Coronary artery (tissue), 2 donors: ENCODE measurements at regions not wholly inside any gene's neighbourhood (a gene's known extent, or its start where the extent isn't known, plus 50 kb on each side); places are given as distances from the start of the nearest gene placed in this dataset.
"Not testable (repeated sequence)": the region's sequence is repeated elsewhere in the genome, so short reads cannot be mapped to it uniquely, and the experiment has no call there.

Source experiments
- DNase-seq: peaks from one replicate; pipeline ENCODE4 v3.0.0-alpha.2; 2017; ENCODE audit warnings: low spot score
- H3K27ac ChIP-seq, 2 donors: fragments of 200-600 bp; sonication (generic); one replicate each; pipeline ENCODE4 v1.5.1; 2016 to 2019
- H3K4me3 ChIP-seq: fragments of 200-600 bp; sonication (generic); 2 replicates; pipeline ENCODE4 v1.5.1; 2016; ENCODE audit warnings: mild to moderate bottlenecking, moderate library complexity
- TF ChIP-seq, protein P1 (sequence below): fragments of 200-600 bp; sonication (generic); IDR thresholded peaks from one replicate; pipeline ENCODE4 v1.5.1; 2019; ENCODE audit warnings: antibody characterized with exemption

DNA sequence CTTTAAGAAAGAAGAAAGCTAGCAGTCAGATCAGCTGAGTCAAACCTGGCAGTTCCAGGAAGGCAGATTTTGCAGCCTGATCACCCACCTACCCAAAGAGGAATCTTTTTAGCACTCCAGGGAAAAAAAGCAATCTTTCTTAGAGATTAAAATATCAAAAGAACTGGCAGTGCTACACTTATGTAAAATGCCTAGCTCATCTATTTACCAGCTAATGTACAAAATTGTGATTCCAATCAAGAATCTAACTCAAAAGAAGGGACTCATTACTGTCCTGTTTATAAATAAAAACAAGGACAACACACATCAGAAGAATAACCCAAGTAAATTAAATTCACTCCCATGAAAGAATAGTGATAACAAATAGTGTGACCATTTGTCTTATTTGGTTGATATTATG lies 222.4 kb upstream of the ERCC4 start:
- Histone ChIP-seq H3K4me3 (no peak overlapping the region), H3K27ac (no peak overlapping the region)
- TF ChIP-seq, protein P1, sequence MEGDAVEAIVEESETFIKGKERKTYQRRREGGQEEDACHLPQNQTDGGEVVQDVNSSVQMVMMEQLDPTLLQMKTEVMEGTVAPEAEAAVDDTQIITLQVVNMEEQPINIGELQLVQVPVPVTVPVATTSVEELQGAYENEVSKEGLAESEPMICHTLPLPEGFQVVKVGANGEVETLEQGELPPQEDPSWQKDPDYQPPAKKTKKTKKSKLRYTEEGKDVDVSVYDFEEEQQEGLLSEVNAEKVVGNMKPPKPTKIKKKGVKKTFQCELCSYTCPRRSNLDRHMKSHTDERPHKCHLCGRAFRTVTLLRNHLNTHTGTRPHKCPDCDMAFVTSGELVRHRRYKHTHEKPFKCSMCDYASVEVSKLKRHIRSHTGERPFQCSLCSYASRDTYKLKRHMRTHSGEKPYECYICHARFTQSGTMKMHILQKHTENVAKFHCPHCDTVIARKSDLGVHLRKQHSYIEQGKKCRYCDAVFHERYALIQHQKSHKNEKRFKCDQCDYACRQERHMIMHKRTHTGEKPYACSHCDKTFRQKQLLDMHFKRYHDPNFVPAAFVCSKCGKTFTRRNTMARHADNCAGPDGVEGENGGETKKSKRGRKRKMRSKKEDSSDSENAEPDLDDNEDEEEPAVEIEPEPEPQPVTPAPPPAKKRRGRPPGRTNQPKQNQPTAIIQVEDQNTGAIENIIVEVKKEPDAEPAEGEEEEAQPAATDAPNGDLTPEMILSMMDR = no peak
- DNase-seq = no peak

GRCh38 chr16:13702614-13703013 lies 217.3 kb upstream of the ERCC4 start:
- TF ChIP-seq, protein P1 = no peak
- Histone ChIP-seq H3K27ac (no peak overlapping the region), H3K4me3 (no peak overlapping the region)
- no peak for DNase-seq

DNA sequence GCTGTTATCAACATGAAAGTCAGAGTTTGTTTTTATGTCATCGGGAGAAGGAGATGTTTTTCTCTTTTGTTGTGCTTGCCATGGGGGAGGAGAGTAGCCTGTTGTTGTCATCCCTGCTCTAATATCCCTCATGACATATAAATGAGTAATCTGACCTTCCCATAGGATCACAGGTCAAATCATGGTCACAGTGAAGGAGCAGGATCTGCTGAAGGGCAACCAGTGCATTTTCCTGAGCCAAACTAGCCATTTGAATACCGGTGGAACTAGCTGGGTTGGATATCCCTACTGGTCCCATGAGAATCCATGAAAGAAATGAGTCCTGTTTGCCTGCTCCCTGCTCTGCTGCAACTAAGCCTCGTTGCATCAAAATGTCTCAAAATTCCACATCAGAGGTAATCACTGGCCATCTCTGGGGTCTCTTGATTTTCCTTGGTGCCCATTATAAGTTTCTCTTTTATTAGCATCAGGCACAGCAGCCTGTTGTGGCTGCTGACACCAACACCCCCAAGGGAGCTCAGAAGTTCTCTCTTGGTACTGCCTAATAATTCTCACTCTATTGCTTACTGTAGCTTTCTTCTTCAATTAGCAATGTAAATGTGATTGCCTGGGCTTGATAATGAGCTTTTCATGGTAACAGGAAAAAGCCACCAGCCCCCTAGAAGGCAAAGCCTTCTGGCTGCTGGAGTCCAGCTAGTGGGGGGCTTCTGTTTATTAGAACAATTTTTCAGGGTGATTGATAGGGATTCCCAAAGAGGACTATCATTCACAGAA lies 211.4 kb upstream of the ERCC4 start:
- H3K4me3 ChIP-seq = no peak overlapping the region
- TF ChIP-seq, protein P1 = no peak
- H3K27ac ChIP-seq = no peak overlapping the region
- no peak for DNase-seq

DNA sequence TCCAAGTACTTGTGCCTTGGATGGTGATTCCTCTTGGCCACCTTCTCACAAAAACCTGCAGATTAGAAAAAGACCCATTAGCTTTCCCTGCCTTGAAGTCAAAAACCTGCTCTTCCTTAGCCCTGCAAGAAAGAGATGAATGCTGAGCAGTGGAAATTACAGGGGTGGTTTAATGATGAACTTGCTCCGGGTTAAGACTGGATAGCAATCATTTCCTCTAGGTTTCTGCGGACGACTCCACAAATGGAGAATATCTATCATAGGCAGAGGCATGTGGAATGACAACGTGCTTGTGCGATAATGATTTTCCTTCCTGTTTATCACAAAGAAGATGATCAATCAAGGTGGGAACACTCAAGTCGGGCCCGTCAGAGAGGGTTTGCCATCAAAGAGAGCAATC lies 201.2 kb upstream of the ERCC4 start:
- TF ChIP-seq, protein P1 = no peak
- DNase-seq = no peak
- no peak overlapping the region for H3K4me3 ChIP-seq
- H3K27ac ChIP-seq = no peak overlapping the region

DNA sequence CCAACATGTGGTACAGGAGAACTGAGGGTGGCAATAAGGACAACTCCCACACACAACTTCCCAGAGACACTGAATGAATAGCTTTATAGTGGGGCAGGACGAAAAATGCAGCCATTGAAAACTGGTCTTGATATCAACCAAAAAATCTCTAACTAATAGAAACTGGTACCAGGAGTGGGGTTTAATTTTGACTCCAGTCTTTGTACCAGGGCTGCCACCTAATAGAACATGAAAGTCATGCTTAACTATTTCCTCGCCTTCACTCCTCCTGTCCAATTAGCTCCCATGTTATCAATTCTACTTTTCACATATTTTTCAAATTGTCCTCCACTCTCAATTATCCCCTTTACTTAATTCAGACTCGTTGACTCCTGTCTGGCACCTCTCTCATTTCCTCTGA lies 192.0 kb upstream of the ERCC4 start:
- H3K4me3 ChIP-seq = no peak overlapping the region
- DNase-seq = no peak
- no peak overlapping the region for H3K27ac ChIP-seq
- TF ChIP-seq, protein P1 = no peak

DNA sequence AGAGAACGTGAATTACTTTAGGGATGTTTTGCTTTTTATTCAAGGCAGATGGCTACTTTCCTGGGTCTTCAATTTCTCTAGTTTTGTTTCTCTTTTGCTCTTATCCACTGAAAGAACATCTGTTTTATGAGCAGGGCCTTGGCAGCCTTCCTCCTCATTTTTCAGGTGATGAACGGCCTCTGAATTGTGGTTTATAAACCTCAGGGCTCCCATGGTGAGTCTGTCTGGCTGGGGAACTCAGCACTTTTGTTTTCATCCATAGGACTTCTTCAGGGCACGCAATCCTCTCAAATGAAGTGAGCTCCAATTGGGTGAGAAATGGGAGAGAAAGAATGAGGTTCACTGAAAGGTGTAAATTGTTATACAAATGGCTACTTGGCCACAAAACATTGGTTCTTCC lies 186.4 kb upstream of the ERCC4 start:
- Histone ChIP-seq H3K27ac (no peak overlapping the region), H3K4me3 (no peak overlapping the region)
- TF ChIP-seq, protein P1 = no peak
- no peak for DNase-seq

DNA sequence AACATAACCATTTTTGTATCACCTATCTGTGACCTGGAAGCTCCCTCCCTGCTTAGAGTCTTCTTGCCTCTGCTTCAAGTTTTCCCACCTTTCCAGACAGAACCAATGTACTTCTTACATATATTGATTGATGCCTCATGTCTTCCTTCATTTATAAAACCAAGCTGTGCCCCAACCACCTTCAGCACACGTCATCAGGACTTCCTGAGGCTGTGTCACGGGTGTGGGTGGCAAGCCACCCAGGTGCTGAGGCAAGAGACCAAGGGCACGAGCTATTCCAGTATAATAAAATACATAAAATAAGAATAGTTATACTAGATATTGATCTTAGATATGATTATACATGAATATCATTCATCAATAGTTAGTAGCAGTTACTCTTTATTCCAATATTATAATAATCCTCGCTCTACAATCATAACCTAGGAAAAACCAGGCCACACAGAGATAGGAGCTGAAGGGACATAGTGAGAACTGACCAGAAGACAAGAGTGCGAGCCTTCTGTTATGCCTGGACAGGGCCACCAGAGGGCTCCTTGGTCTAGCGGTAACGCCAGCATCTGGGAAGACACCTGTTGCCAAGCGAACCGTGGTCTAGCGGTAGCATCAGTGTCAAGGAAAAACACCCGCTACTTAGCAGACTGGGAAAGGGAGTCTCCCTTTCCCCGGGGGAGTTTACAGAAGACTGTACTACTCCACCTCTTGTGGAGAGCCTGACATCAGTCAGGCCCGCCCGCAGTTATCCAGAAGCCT lies 180.2 kb upstream of the ERCC4 start:
- not testable (repeated sequence) for DNase-seq, H3K4me3 ChIP-seq, H3K27ac ChIP-seq
